ENCODE measurements at regions not wholly inside any gene's neighbourhood (a gene's known extent, or its start where the extent isn't known, plus 50 kb on each side); places are given as distances from the start of the nearest gene placed in this dataset.

GRCh38 chr14:39877577-39878190 lies 445.5 kb upstream of the FBXO33 start:
- H3K27me3 ChIP-seq: no peaks in the 10 kb centered on the region
- TF ChIP-seq POLR2A (IDR thresholded peaks at IDR 0.05): no peak
- TF ChIP-seq, protein P1, sequence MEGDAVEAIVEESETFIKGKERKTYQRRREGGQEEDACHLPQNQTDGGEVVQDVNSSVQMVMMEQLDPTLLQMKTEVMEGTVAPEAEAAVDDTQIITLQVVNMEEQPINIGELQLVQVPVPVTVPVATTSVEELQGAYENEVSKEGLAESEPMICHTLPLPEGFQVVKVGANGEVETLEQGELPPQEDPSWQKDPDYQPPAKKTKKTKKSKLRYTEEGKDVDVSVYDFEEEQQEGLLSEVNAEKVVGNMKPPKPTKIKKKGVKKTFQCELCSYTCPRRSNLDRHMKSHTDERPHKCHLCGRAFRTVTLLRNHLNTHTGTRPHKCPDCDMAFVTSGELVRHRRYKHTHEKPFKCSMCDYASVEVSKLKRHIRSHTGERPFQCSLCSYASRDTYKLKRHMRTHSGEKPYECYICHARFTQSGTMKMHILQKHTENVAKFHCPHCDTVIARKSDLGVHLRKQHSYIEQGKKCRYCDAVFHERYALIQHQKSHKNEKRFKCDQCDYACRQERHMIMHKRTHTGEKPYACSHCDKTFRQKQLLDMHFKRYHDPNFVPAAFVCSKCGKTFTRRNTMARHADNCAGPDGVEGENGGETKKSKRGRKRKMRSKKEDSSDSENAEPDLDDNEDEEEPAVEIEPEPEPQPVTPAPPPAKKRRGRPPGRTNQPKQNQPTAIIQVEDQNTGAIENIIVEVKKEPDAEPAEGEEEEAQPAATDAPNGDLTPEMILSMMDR (IDR thresholded peaks at IDR 0.05): no peak
- no peaks in the 10 kb centered on the region for H3K9me3 ChIP-seq
- intact Hi-C loops (cut with DNase I): no loop called here
- no peak overlapping the region for H3K27ac ChIP-seq
- H3K4me1 ChIP-seq: no peaks in the 10 kb centered on the region
- 59 to 69% methylated on average over 4 of the region's 4 CpGs for WGBS, 2 donors
- no peak for DNase-seq
- H3K4me3 ChIP-seq (replicated peaks in 1 of 3): no peak overlapping the region
- H3K36me3 ChIP-seq: no peaks in the 10 kb centered on the region

DNA sequence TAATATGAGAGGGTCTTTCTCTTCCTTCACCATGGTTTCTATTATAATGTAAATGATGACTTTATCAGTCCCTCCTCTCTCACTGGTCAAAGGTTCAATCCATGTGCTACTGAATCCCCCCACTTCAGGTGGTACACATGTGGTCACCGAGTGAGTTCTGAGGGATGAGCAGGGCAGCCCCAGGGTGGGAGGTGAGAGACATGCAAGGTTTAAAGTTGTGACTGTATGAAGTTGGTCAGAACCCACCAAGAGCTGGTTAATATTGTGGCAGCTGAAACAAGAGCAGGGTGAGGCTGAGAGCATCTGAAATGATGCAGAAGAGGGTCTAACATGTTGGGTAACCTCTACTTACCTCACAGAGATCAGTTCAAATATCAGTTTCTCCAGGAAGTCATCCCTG lies 444.7 kb upstream of the FBXO33 start:
- no peak for DNase-seq
- Histone ChIP-seq H3K4me1 (no peaks in the 10 kb centered on the region), H3K36me3 (no peaks in the 10 kb centered on the region), H3K4me3 (replicated peaks in 1 of 3) (no peak overlapping the region), H3K27ac (no peak overlapping the region), H3K27me3 (no peaks in the 10 kb centered on the region), H3K9me3 (no peaks in the 10 kb centered on the region)
- intact Hi-C loops (cut with DNase I): no loop called here
- 90 to 93% methylated on average over 1 of the region's 1 CpG for WGBS, 2 donors
- TF ChIP-seq, protein P1 (IDR thresholded peaks at IDR 0.05): no peak
- TF ChIP-seq POLR2A (IDR thresholded peaks at IDR 0.05): no peak

DNA sequence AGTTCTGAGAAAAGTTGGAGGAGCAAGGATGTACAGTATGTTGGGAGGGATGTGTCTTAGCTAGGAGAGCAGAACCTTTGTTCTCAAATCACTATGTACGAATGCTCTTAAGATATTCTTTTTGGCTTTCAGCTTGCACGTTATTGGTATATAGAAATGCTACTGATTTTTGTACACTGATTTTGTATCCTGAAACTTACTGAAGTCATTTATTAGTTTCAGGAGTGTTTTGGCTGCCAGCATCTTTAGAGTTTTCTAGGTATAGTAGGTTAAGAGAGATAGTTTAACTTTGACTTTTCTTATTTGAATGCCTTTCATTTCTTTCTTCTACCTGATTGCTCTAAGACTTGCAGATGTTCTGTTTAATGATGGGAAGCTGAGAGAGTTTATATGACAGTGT lies 442.8 kb upstream of the FBXO33 start:
- Histone ChIP-seq H3K4me1 (no peaks in the 10 kb centered on the region), H3K36me3 (no peaks in the 10 kb centered on the region), H3K27me3 (no peaks in the 10 kb centered on the region), H3K9me3 (no peaks in the 10 kb centered on the region), H3K4me3 (replicated peaks in 1 of 3) (no peak overlapping the region), H3K27ac (no peak overlapping the region)
- WGBS, 2 donors: 89 to 92% methylated on average over 2 of the region's 2 CpGs
- intact Hi-C loops (cut with DNase I): no loop called here
- TF ChIP-seq, protein P1 (IDR thresholded peaks at IDR 0.05): no peak
- no peak for DNase-seq

DNA sequence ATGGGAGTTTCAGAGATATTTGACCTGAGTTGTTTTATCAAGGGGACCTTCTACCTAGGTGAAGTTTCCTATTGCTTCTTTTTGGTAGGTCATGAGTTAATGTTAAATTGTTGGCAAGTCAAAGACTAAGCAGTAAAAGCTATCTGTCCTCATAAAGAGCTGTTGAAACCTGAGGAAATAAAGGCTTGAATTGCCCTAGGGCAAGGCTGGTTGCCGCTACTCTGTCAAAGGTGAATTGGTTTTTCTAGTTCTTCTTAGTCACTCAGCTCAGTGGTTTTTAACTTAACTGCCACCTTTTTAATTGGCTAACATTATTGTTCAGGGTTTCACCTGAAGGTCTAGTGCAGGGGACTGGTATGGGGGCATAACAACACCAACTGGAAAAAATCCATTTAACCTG lies 441.6 kb upstream of the FBXO33 start:
- TF ChIP-seq POLR2A (IDR thresholded peaks at IDR 0.05): no peak
- TF ChIP-seq, protein P1 (IDR thresholded peaks at IDR 0.05): no peak
- no peaks in the 10 kb centered on the region for H3K4me1 ChIP-seq
- 61% methylated on average over 1 of the region's 1 CpG for whole genome bisulfite sequencing, 2 donors
- H3K36me3 ChIP-seq: no peaks in the 10 kb centered on the region
- no peak overlapping the region for H3K4me3 ChIP-seq (replicated peaks in 1 of 3)
- H3K27ac ChIP-seq: no peak overlapping the region
- intact Hi-C loops (cut with DNase I): no loop called here
- H3K27me3 ChIP-seq: no peaks in the 10 kb centered on the region
- no peaks in the 10 kb centered on the region for H3K9me3 ChIP-seq
- DNase-seq: no peak

DNA sequence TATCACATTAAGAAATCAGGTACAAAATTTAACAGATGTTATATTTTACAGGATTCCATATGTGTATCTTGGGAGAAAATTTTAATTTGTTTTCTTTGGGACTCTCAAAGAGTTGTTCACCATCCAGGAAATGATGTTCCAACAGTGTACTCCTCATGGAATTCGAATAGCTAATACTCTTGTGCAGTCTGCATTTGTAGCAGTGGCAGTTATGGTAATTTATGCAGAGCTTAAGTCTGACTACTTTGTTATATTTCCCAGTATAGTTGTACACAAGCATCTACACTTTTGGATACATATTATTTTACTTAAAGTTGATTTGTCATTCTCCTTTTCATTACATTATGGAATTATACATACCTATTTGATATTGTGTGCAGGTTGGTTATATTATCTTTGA lies 436.7 kb upstream of the FBXO33 start:
- no peak for TF ChIP-seq POLR2A (IDR thresholded peaks at IDR 0.05)
- TF ChIP-seq, protein P1 (IDR thresholded peaks at IDR 0.05): no peak
- Histone ChIP-seq H3K27me3 (no peaks in the 10 kb centered on the region), H3K4me3 (replicated peaks in 1 of 3) (no peak overlapping the region), H3K4me1 (no peaks in the 10 kb centered on the region), H3K9me3 (no peaks in the 10 kb centered on the region), H3K36me3 (no peaks in the 10 kb centered on the region), H3K27ac (no peak overlapping the region)
- no peak for DNase-seq
- intact Hi-C loops (cut with DNase I): no loop called here
- 61 to 73% methylated on average over 1 of the region's 1 CpG for WGBS, 2 donors
